HepG2 (cell line): ENCODE measurements at regions not wholly inside any gene's neighbourhood (a gene's known extent, or its start where the extent isn't known, plus 50 kb on each side); places are given as distances from the start of the nearest gene placed in this dataset.

Experiments
- ATAC-seq: fragments of 200-7000 bp; cut with Tn5 transposase; 3 replicates; pipeline ENCODE4 v1.9.1; 2020; ENCODE audit warnings: mild to moderate bottlenecking, moderate library complexity
- BruUV-seq: library from RNA; stranded (reverse); fragments of 400-500 nt; replicated peaks from 2 replicates; lab custom pipeline; 2021; lab: Mats Ljungman, UMichigan
- CTCF ChIA-PET: fragments of 300-600 bp; formaldehyde crosslinking; extraction: SDS; loops from one replicate; lab custom pipeline; 2021; ENCODE audit warnings: low total read pairs, inconsistent platforms, low intra/inter-chr PET ratio; lab: Yijun Ruan, JAX
- POLR2A ChIA-PET: fragments of 350-600 bp; sonication (Branson Sonifier 250); formaldehyde crosslinking; loops from one replicate; lab custom pipeline; 2020; ENCODE audit warnings: antibody characterized with exemption, inconsistent platforms; lab: Yijun Ruan, JAX
- DNase-seq: peaks from one replicate; pipeline ENCODE4 v3.0.0-alpha.2; 2015; ENCODE audit warnings: low spot score
- FAIRE-seq: peaks from 3 replicates; lab custom pipeline; 2011; peaks lifted over from hg19 to GRCh38; lab: Jason Lieb, UNC
- H2AFZ ChIP-seq: one replicate; pipeline ENCODE4 v1.6.1; 2011; ENCODE audit warnings: low read length, inconsistent platforms
- H3K27ac ChIP-seq: fragments of 300-600 bp; 3 replicates; pipeline ENCODE4 v1.8.0; 2011; ENCODE audit warnings: mixed run types, mild to moderate bottlenecking, mixed read lengths, low read length, inconsistent platforms; ENCODE audit not compliant: insufficient read depth; ENCODE audit errors: extremely low read length
- H3K27me3 ChIP-seq, 2 experiments: fragments of 200-600 bp in 1 of 2; 2 replicates in 1 of 2; 3 replicates in 1 of 2; pipeline versions ENCODE4 v1.6.0 to v1.8.0; 2011; ENCODE audit warnings: low read length in 2 of 2, mild to moderate bottlenecking in 2 of 2, moderate library complexity in 2 of 2, inconsistent platforms in 1 of 2; ENCODE audit not compliant: insufficient read depth in 2 of 2, control insufficient read depth in 1 of 2
- H3K36me3 ChIP-seq, 2 experiments: fragments of 200-600 bp in 1 of 2; replicated peaks in 1 of 2; 2 replicates in 1 of 2; 3 replicates in 1 of 2; pipeline versions ENCODE4 v1.5.1 to v1.8.0; 2011; ENCODE audit warnings: low read length in 2 of 2, inconsistent platforms in 1 of 2; ENCODE audit not compliant: insufficient read depth in 2 of 2, control insufficient read depth in 1 of 2
- H3K4me1 ChIP-seq: 2 replicates; pipeline ENCODE4 v1.5.1; 2012; ENCODE audit warnings: low read length, inconsistent platforms; ENCODE audit not compliant: insufficient read depth
- H3K4me2 ChIP-seq: 2 replicates; pipeline ENCODE4 v1.6.0; 2011; ENCODE audit warnings: low read depth, low read length, inconsistent platforms
- H3K4me3 ChIP-seq, 3 experiments: fragments of 200-600 bp in 1 of 3; sonication (generic), shearing (Covaris generic) in 1 of 3; replicated peaks in 1 of 3; 2 replicates each; pipeline ENCODE4 v1.5.1; 2011 to 2016; ENCODE audit warnings: low read length in 3 of 3, inconsistent platforms in 2 of 3, low read depth in 2 of 3, mild to moderate bottlenecking in 2 of 3, control low read depth in 1 of 3, mixed read lengths in 1 of 3; ENCODE audit not compliant: insufficient read depth in 1 of 3
- H3K79me2 ChIP-seq: one replicate; pipeline ENCODE4 v1.6.1; 2011; ENCODE audit warnings: low read length, inconsistent platforms; ENCODE audit not compliant: insufficient read depth
- H3K9ac ChIP-seq: 2 replicates; pipeline ENCODE4 v1.6.0; 2011; ENCODE audit warnings: mild to moderate bottlenecking, low read depth, low read length, inconsistent platforms; ENCODE audit not compliant: insufficient read depth
- H3K9me3 ChIP-seq: 2 replicates; pipeline ENCODE4 v1.5.1; 2012; ENCODE audit warnings: mild to moderate bottlenecking, low read length
- H4K20me1 ChIP-seq: 2 replicates; pipeline ENCODE4 v1.6.0; 2011; ENCODE audit warnings: inconsistent platforms, mild to moderate bottlenecking, low read length, moderate library complexity; ENCODE audit not compliant: insufficient read depth
- EEA1 ChIP-seq: sonication (generic); formaldehyde crosslinking; IDR thresholded peaks from 2 replicates; pipeline ENCODE4 v1.5.1; 2020; ENCODE audit warnings: mild to moderate bottlenecking, missing genetic modification reagents, borderline replicate concordance
- PRMT3 ChIP-seq: sonication (generic); formaldehyde crosslinking; IDR thresholded peaks from 2 replicates; pipeline ENCODE4 v1.8.1; 2022; ENCODE audit warnings: low read depth, mild to moderate bottlenecking, moderate library complexity, missing genetic modification reagents, borderline replicate concordance
- SMAD9 ChIP-seq: sonication (generic); formaldehyde crosslinking; IDR thresholded peaks from 2 replicates; pipeline ENCODE4 v1.5.1; 2020; ENCODE audit warnings: mild to moderate bottlenecking, missing genetic modification reagents
- TBP ChIP-seq: sonication (generic); formaldehyde crosslinking; IDR thresholded peaks from 2 replicates; pipeline ENCODE4 v1.5.0; 2020; ENCODE audit warnings: missing genetic modification reagents
- ZNF329 ChIP-seq: sonication (generic); formaldehyde crosslinking; IDR thresholded peaks from 2 replicates; pipeline ENCODE4 v1.9.0; 2021; ENCODE audit warnings: low read depth, mild to moderate bottlenecking, missing genetic modification reagents
- ZNF503 ChIP-seq: sonication (generic); formaldehyde crosslinking; IDR thresholded peaks from 2 replicates; pipeline ENCODE4 v1.4.0; 2020; ENCODE audit warnings: missing genetic modification reagents
- WGBS: methylation state at CpG from one replicate; pipeline ENCODE4 v1.1.6; 2017; ENCODE audit warnings: low lambda C conversion rate; 5-methylcytosine and 5-hydroxymethylcytosine counted together
- in situ Hi-C: cut with HindIII; loops from 2 replicates; pipeline ENCODE4 v1.10.0; 2017; ENCODE audit warnings: low pct_unique_long_range_greater_than_20kb; ENCODE audit not compliant: extremely low pct_ligation_motif_present
- intact Hi-C: fragments of 100-400 bp; cut with micrococcal nuclease; formaldehyde crosslinking; loops from one replicate; pipeline ENCODE4 v1.10.0; 2022; ENCODE audit not compliant: unreplicated experiment

- Histone ChIP-seq H3K9ac (no peak overlapping the region), H3K4me1 (no peaks in the 10 kb centered on the region), H4K20me1 (no peaks in the 10 kb centered on the region), H2AFZ (no peak overlapping the region), H3K4me2 (no peak overlapping the region), H3K79me2 (no peaks in the 10 kb centered on the region), H3K36me3 (no peaks in the 10 kb centered on the region), H3K9me3 (no peaks in the 10 kb centered on the region), H3K4me3 (no peak overlapping the region), H3K27me3 (peaks cover 3 to 5% of the 10 kb centered on the region in 2 experiments; a peak in 2 of 5 replicates), H3K27ac (no peak overlapping the region)
- DNase-seq = no peak
- no TSS peak for BruUV-seq
- no peak for TF ChIP-seq ZNF329 (CRISPR knock-in tag)
- no peak for TF ChIP-seq SMAD9 (CRISPR knock-in tag)
- TF ChIP-seq ZNF503 (CRISPR knock-in tag) = no peak
- no peak for TF ChIP-seq EEA1 (CRISPR knock-in tag)
- no peak for TF ChIP-seq TBP
- no peak for TF ChIP-seq PRMT3 (CRISPR knock-in tag)
- ChIA-PET POLR2A (no interaction called here), CTCF (no interaction called here)
- no peak for FAIRE-seq
- WGBS = 78% methylated on average over 6 of the region's 6 CpGs
- in situ Hi-C loops (no loop called here), intact Hi-C loops (no loop called here)
- no peak for ATAC-seq
Measured at GRCh38 chr15:70519004-70519365, 244.4 kb downstream of the UACA start.
